ENCODE measurements at regions not wholly inside any gene's neighbourhood (a gene's known extent, or its start where the extent isn't known, plus 50 kb on each side); places are given as distances from the start of the nearest gene placed in this dataset.
"Not testable (repeated sequence)": the region's sequence is repeated elsewhere in the genome, so short reads cannot be mapped to it uniquely, and the experiment has no call there.

- DNase-seq = no peak
- H3K9me3 Mint-ChIP-seq = peaks cover 5 to 27% (median 19%) of the 10 kb centered on the region in 6 donors
- H3K27me3 Mint-ChIP-seq (ENCODE audit: low read depth in 3 of 3) = peaks cover 0 to 2% (median 0%) of the 10 kb centered on the region in 3 donors
- no peak overlapping the region for H3K4me3 Mint-ChIP-seq
- H3K36me3 Mint-ChIP-seq = no peaks in the 10 kb centered on the region
- H3K27ac Mint-ChIP-seq = no peak overlapping the region
- no peaks in the 10 kb centered on the region for H3K4me1 Mint-ChIP-seq
Measured at GRCh38 chr13:54004026-54004699, 975.5 kb downstream of the OLFM4 start.

GRCh38 chr13:54016542-54016941 is 987.9 kb downstream of the OLFM4 start:
- Mint-ChIP-seq H3K9me3 (peaks cover 12 to 49% (median 28%) of the 10 kb centered on the region in 6 donors), H3K27me3 (ENCODE audit: low read depth in 3 of 3) (peaks cover 0 to 2% (median 0%) of the 10 kb centered on the region in 3 donors), H3K4me3 (no peak overlapping the region), H3K4me1 (no peaks in the 10 kb centered on the region), H3K36me3 (peaks cover 0 to 3% (median 0%) of the 10 kb centered on the region in 3 donors), H3K27ac (no peak overlapping the region)
- no peak for DNase-seq

GRCh38 chr13:54018485-54018884 is 989.9 kb downstream of the OLFM4 start:
- Mint-ChIP-seq H3K4me1 (no peaks in the 10 kb centered on the region), H3K9me3 (peaks cover 10 to 49% (median 31%) of the 10 kb centered on the region in 6 donors), H3K4me3 (no peak overlapping the region), H3K36me3 (peaks cover 0 to 1% (median 0%) of the 10 kb centered on the region in 3 donors), H3K27me3 (ENCODE audit: low read depth in 3 of 3) (peaks cover 0 to 2% (median 0%) of the 10 kb centered on the region in 3 donors), H3K27ac (no peak overlapping the region)
- DNase-seq = no peak

GRCh38 chr13:54029226-54029625 is 1000.6 kb downstream of the OLFM4 start:
- no peaks in the 10 kb centered on the region for H3K27me3 Mint-ChIP-seq (ENCODE audit: low read depth in 3 of 3)
- no peak for DNase-seq
- no peak overlapping the region for H3K4me3 Mint-ChIP-seq
- peaks cover 6 to 69% (median 35%) of the 10 kb centered on the region in 6 donors for H3K9me3 Mint-ChIP-seq
- H3K27ac Mint-ChIP-seq = no peak overlapping the region
- no peaks in the 10 kb centered on the region for H3K36me3 Mint-ChIP-seq
- no peaks in the 10 kb centered on the region for H3K4me1 Mint-ChIP-seq

- no peak for DNase-seq
- H3K27ac Mint-ChIP-seq = no peak overlapping the region
- no peak overlapping the region for H3K4me3 Mint-ChIP-seq
Measured at GRCh38 chr13:54029720-54030119, 1001.1 kb downstream of the OLFM4 start.

GRCh38 chr13:54033323-54033861 is 1004.8 kb downstream of the OLFM4 start:
- H3K36me3 Mint-ChIP-seq = no peaks in the 10 kb centered on the region
- no peak overlapping the region for H3K4me3 Mint-ChIP-seq
- H3K4me1 Mint-ChIP-seq = no peaks in the 10 kb centered on the region
- no peaks in the 10 kb centered on the region for H3K27me3 Mint-ChIP-seq (ENCODE audit: low read depth in 3 of 3)
- peaks cover 6 to 37% (median 23%) of the 10 kb centered on the region in 6 donors for H3K9me3 Mint-ChIP-seq
- no peak for DNase-seq
- no peak overlapping the region for H3K27ac Mint-ChIP-seq

More at GRCh38 chr13:54029720-54030119, 1001.1 kb downstream of the OLFM4 start:
- no peaks in the 10 kb centered on the region for H3K27me3 Mint-ChIP-seq (ENCODE audit: low read depth in 3 of 3)
- no peaks in the 10 kb centered on the region for H3K36me3 Mint-ChIP-seq
- H3K9me3 Mint-ChIP-seq = peaks cover 6 to 64% (median 31%) of the 10 kb centered on the region in 6 donors
- no peaks in the 10 kb centered on the region for H3K4me1 Mint-ChIP-seq

GRCh38 chr13:54034047-54034446 is 1005.4 kb downstream of the OLFM4 start:
- Mint-ChIP-seq H3K4me3 (no peak overlapping the region), H3K27me3 (ENCODE audit: low read depth in 3 of 3) (no peaks in the 10 kb centered on the region), H3K36me3 (no peaks in the 10 kb centered on the region), H3K4me1 (no peaks in the 10 kb centered on the region), H3K27ac (no peak overlapping the region), H3K9me3 (peaks cover 10 to 32% (median 22%) of the 10 kb centered on the region in 6 donors)
- no peak for DNase-seq

- H3K4me3 Mint-ChIP-seq; DNase-seq; H3K27ac Mint-ChIP-seq; H3K27me3 Mint-ChIP-seq (ENCODE audit: low read depth in 3 of 3); H3K4me1 Mint-ChIP-seq; H3K36me3 Mint-ChIP-seq: not testable (repeated sequence)
- peaks cover 12 to 52% (median 20%) of the 10 kb centered on the region in 6 donors for H3K9me3 Mint-ChIP-seq
Measured at GRCh38 chr13:54057416-54057815, 1028.8 kb downstream of the OLFM4 start.

- H3K4me1 Mint-ChIP-seq; H3K27ac Mint-ChIP-seq; H3K4me3 Mint-ChIP-seq; DNase-seq; H3K27me3 Mint-ChIP-seq (ENCODE audit: low read depth in 3 of 3): not testable (repeated sequence)
- Mint-ChIP-seq H3K36me3 (peaks cover 0 to 13% (median 4%) of the 10 kb centered on the region in 3 donors), H3K9me3 (peaks cover 13 to 53% (median 42%) of the 10 kb centered on the region in 6 donors)
Measured at GRCh38 chr13:54069958-54070357, 1041.3 kb downstream of the OLFM4 start.

- H3K27me3 Mint-ChIP-seq (ENCODE audit: low read depth in 3 of 3) = no peaks in the 10 kb centered on the region
- no peaks in the 10 kb centered on the region for H3K36me3 Mint-ChIP-seq
- DNase-seq = no peak
- H3K9me3 Mint-ChIP-seq = peaks cover 3 to 29% (median 13%) of the 10 kb centered on the region in 6 donors
- no peaks in the 10 kb centered on the region for H3K4me1 Mint-ChIP-seq
- H3K4me3 Mint-ChIP-seq = no peak overlapping the region
- H3K27ac Mint-ChIP-seq = no peak overlapping the region
Measured at GRCh38 chr13:54077569-54077968, 1049.0 kb downstream of the OLFM4 start.

- peaks cover 3 to 29% (median 15%) of the 10 kb centered on the region in 6 donors for H3K9me3 Mint-ChIP-seq
- H3K27me3 Mint-ChIP-seq (ENCODE audit: low read depth in 3 of 3) = no peaks in the 10 kb centered on the region
- H3K4me3 Mint-ChIP-seq = no peak overlapping the region
- DNase-seq = no peak
- H3K4me1 Mint-ChIP-seq = no peaks in the 10 kb centered on the region
- no peak overlapping the region for H3K27ac Mint-ChIP-seq
- no peaks in the 10 kb centered on the region for H3K36me3 Mint-ChIP-seq
Measured at GRCh38 chr13:54078271-54078870, 1049.8 kb downstream of the OLFM4 start.

GRCh38 chr13:54082309-54082708 is 1053.7 kb downstream of the OLFM4 start:
- not testable (repeated sequence) for H3K4me1 Mint-ChIP-seq; H3K27ac Mint-ChIP-seq; H3K4me3 Mint-ChIP-seq; DNase-seq; H3K36me3 Mint-ChIP-seq; H3K27me3 Mint-ChIP-seq (ENCODE audit: low read depth in 3 of 3)
- peaks cover 9 to 49% (median 16%) of the 10 kb centered on the region in 6 donors for H3K9me3 Mint-ChIP-seq

GRCh38 chr13:54091884-54092283 is 1063.3 kb downstream of the OLFM4 start:
- H3K36me3 Mint-ChIP-seq = peaks cover 0 to 3% (median 0%) of the 10 kb centered on the region in 3 donors
- peaks cover 0 to 3% (median 0%) of the 10 kb centered on the region in 3 donors for H3K27me3 Mint-ChIP-seq (ENCODE audit: low read depth in 3 of 3)
- H3K27ac Mint-ChIP-seq = no peak overlapping the region
- no peaks in the 10 kb centered on the region for H3K4me1 Mint-ChIP-seq
- H3K9me3 Mint-ChIP-seq = peaks cover 15 to 63% (median 39%) of the 10 kb centered on the region in 6 donors
- no peak overlapping the region for H3K4me3 Mint-ChIP-seq
- DNase-seq = no peak

GRCh38 chr13:54092686-54093085 is 1064.1 kb downstream of the OLFM4 start:
- DNase-seq = no peak
- no peak overlapping the region for H3K4me3 Mint-ChIP-seq

More at GRCh38 chr13:54092686-54093085, 1064.1 kb downstream of the OLFM4 start:
- H3K27ac Mint-ChIP-seq = no peak overlapping the region
- peaks cover 0 to 3% (median 0%) of the 10 kb centered on the region in 3 donors for H3K36me3 Mint-ChIP-seq
- peaks cover 0 to 3% (median 0%) of the 10 kb centered on the region in 3 donors for H3K27me3 Mint-ChIP-seq (ENCODE audit: low read depth in 3 of 3)
- H3K9me3 Mint-ChIP-seq = peaks cover 15 to 58% (median 38%) of the 10 kb centered on the region in 6 donors
- no peaks in the 10 kb centered on the region for H3K4me1 Mint-ChIP-seq

Measured in immature natural killer cell (primary cell).